ENCODE measurements at regions not wholly inside any gene's neighbourhood (a gene's known extent, or its start where the extent isn't known, plus 50 kb on each side); places are given as distances from the start of the nearest gene placed in this dataset.
A peak's percentile ranks its signal among the peaks of the same experiment; 100 is the strongest.

DNA sequence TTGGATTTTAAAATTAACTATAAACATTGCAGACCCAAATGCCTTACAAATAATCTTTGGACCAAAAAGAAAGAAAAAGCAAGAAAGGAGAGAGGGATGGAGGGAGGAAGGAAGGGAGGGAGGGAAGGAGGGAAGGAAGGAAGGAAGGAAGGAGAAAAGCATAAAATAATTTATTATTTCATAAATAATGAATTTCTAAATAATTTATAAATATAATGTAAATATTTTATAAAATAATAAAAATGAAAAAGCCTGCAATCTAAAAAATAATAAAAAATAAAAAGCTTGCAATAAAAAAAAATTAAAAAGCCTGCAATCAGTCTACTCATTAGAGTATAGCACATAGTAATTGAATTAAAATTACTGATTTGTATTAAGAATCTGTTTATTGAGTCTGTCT lies 614.3 kb downstream of the ISL1 start:
- Histone ChIP-seq H3K4me1 (ENCODE audit: control insufficient read depth in 2 of 3, insufficient read depth in 2 of 3, low read depth in 1 of 3, low read length in 3 of 3) (no peaks in the 10 kb centered on the region), H3K27me3 (ENCODE audit: control insufficient read depth, insufficient read depth, low read length) (no peaks in the 10 kb centered on the region), H3K36me3 (ENCODE audit: control insufficient read depth in 2 of 3, insufficient read depth in 3 of 3, low read length in 3 of 3) (no peaks in the 10 kb centered on the region), H3K4me3 (ENCODE audit: low read length in 3 of 3) (no peak overlapping the region), H3K9me3 (ENCODE audit: control insufficient read depth in 2 of 3, insufficient read depth in 1 of 3, low read length in 3 of 3) (no peaks in the 10 kb centered on the region), H3K9ac (ENCODE audit: low read length in 3 of 3) (no peak overlapping the region), H3K27ac (ENCODE audit: low read depth in 2 of 2, low read length in 2 of 2) (no peak overlapping the region)
- TF ChIP-seq, protein P1, sequence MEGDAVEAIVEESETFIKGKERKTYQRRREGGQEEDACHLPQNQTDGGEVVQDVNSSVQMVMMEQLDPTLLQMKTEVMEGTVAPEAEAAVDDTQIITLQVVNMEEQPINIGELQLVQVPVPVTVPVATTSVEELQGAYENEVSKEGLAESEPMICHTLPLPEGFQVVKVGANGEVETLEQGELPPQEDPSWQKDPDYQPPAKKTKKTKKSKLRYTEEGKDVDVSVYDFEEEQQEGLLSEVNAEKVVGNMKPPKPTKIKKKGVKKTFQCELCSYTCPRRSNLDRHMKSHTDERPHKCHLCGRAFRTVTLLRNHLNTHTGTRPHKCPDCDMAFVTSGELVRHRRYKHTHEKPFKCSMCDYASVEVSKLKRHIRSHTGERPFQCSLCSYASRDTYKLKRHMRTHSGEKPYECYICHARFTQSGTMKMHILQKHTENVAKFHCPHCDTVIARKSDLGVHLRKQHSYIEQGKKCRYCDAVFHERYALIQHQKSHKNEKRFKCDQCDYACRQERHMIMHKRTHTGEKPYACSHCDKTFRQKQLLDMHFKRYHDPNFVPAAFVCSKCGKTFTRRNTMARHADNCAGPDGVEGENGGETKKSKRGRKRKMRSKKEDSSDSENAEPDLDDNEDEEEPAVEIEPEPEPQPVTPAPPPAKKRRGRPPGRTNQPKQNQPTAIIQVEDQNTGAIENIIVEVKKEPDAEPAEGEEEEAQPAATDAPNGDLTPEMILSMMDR (IDR thresholded peaks at IDR 0.05; ENCODE audit: borderline replicate concordance, extremely low read depth, insufficient read depth) = no peak
- FAIRE-seq (no peak), DNase-seq (no peak)
- intact Hi-C loops (cut with DNase I) = no loop called here

DNA sequence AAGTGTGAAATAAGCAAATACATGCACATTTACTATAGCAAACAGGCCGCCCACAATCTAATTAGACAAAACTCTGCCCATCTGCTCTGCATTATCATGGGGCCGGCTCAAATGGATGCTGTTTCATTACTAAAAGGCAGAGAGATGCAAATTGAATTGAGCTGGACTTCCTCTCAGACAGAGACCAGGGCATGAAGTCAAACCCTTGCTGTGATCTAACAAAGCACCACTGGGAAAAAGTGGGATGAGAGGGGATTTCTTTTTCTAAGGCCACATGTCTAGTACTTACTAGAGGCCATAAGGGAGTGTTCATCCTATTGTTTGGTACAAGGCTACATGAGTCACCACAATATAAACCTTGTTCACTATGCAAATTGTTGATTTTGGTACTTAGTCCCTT lies 614.7 kb downstream of the ISL1 start:
- Histone ChIP-seq H3K9ac (ENCODE audit: low read length in 3 of 3) (no peak overlapping the region), H3K36me3 (ENCODE audit: control insufficient read depth in 2 of 3, insufficient read depth in 3 of 3, low read length in 3 of 3) (no peaks in the 10 kb centered on the region), H3K4me1 (ENCODE audit: control insufficient read depth in 2 of 3, insufficient read depth in 2 of 3, low read depth in 1 of 3, low read length in 3 of 3) (no peaks in the 10 kb centered on the region), H3K27ac (ENCODE audit: low read depth in 2 of 2, low read length in 2 of 2) (no peak overlapping the region), H3K4me3 (ENCODE audit: low read length in 3 of 3) (no peak overlapping the region), H3K9me3 (ENCODE audit: control insufficient read depth in 2 of 3, insufficient read depth in 1 of 3, low read length in 3 of 3) (no peaks in the 10 kb centered on the region), H3K27me3 (ENCODE audit: control insufficient read depth, insufficient read depth, low read length) (no peaks in the 10 kb centered on the region)
- peak in 1 of 5 donors; percentile 34 for DNase-seq
- intact Hi-C loops (cut with DNase I) = no loop called here
- TF ChIP-seq, protein P1 (IDR thresholded peaks at IDR 0.05; ENCODE audit: borderline replicate concordance, extremely low read depth, insufficient read depth) = no peak
- no peak for FAIRE-seq

DNA sequence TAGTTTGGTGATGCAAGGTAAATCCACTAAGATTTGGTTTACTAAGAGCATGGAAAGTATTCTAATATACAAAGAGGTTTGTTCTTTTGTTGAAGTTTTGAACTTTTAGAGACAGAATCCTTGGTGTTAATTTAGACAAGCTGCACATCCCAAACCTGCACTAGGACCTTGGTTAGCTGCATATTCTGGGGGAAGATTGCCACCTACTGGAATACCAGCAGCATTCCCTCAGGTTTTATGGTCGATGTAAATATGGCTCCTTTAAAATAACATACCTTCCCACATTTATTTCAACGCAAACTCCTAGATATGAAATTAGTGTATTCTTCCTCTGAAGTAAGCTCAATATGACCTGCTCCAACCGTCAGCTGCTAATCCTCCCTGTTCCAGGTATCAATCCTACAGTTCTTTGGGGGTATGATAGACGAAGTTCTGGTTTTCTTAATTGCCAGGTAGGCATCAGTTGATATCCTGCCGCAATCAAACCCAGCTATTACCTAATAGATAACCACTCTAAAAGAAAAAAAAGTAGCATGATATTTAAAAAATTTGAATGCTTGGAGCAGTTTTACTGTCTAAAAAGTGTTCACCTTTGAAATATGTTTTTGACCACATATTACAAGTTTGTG lies 624.1 kb downstream of the ISL1 start:
- TF ChIP-seq, protein P1 (IDR thresholded peaks at IDR 0.05; ENCODE audit: borderline replicate concordance, extremely low read depth, insufficient read depth) = peak; percentile 64
- no peak overlapping the region for H3K9ac ChIP-seq (ENCODE audit: low read length in 3 of 3)
- DNase-seq (peak in 3 of 5 donors; percentile 37 to 71 (median 49)), FAIRE-seq (no peak)
- no peaks in the 10 kb centered on the region for H3K4me1 ChIP-seq (ENCODE audit: control insufficient read depth in 2 of 3, insufficient read depth in 2 of 3, low read depth in 1 of 3, low read length in 3 of 3)
- intact Hi-C loops (cut with DNase I) = no loop called here
- H3K4me3 ChIP-seq (ENCODE audit: low read length in 3 of 3) = peak overlapping the region in 1 of 3 donors; percentile 23
- no peaks in the 10 kb centered on the region for H3K27me3 ChIP-seq (ENCODE audit: control insufficient read depth, insufficient read depth, low read length)
- no peak overlapping the region for H3K27ac ChIP-seq (ENCODE audit: low read depth in 2 of 2, low read length in 2 of 2)
- H3K36me3 ChIP-seq (ENCODE audit: control insufficient read depth in 2 of 3, insufficient read depth in 3 of 3, low read length in 3 of 3) = no peaks in the 10 kb centered on the region
- H3K9me3 ChIP-seq (ENCODE audit: control insufficient read depth in 2 of 3, insufficient read depth in 1 of 3, low read length in 3 of 3) = no peaks in the 10 kb centered on the region

DNA sequence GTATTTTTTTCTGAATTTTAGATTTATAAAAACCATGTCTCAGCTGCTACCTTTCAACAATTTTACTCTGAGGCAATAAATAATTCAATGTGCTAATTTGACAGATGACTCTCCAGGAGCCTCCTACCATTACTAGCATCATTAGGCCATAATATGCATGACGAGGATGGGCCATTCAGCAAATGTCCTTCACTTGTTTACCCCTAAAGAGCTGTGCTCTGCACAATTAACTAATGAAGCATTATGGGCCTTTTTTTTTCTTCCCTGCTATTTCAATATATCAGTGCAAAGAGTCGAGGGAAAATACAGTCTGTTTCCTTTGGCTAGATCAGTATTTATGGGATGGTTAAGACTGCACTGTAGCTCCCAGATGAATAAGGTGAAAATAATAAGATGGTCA lies 627.2 kb downstream of the ISL1 start:
- Histone ChIP-seq H3K27me3 (ENCODE audit: control insufficient read depth, insufficient read depth, low read length) (no peaks in the 10 kb centered on the region), H3K27ac (ENCODE audit: low read depth in 2 of 2, low read length in 2 of 2) (no peak overlapping the region), H3K4me3 (ENCODE audit: low read length in 3 of 3) (no peak overlapping the region), H3K9me3 (ENCODE audit: control insufficient read depth in 2 of 3, insufficient read depth in 1 of 3, low read length in 3 of 3) (no peaks in the 10 kb centered on the region), H3K36me3 (ENCODE audit: control insufficient read depth in 2 of 3, insufficient read depth in 3 of 3, low read length in 3 of 3) (no peaks in the 10 kb centered on the region), H3K9ac (ENCODE audit: low read length in 3 of 3) (no peak overlapping the region), H3K4me1 (ENCODE audit: control insufficient read depth in 2 of 3, insufficient read depth in 2 of 3, low read depth in 1 of 3, low read length in 3 of 3) (no peaks in the 10 kb centered on the region)
- FAIRE-seq (no peak), DNase-seq (no peak)
- intact Hi-C loops (cut with DNase I) = no loop called here
- TF ChIP-seq, protein P1 (IDR thresholded peaks at IDR 0.05; ENCODE audit: borderline replicate concordance, extremely low read depth, insufficient read depth) = no peak
